Type B pancreatic cell (in vitro differentiated cells): ENCODE measurements at regions not wholly inside any gene's neighbourhood (a gene's known extent, or its start where the extent isn't known, plus 50 kb on each side); places are given as distances from the start of the nearest gene placed in this dataset.

Source experiments
- DNase-seq: peaks from one replicate; pipeline ENCODE4 v3.0.0; 2021; ENCODE audit warnings: mixed read lengths; ENCODE audit not compliant: unreplicated experiment; ENCODE audit errors: extremely low spot score
- H3K27ac Mint-ChIP-seq: 2 replicates; pipeline ENCODE4 v1.8.0; 2021; ENCODE audit warnings: mild to moderate bottlenecking, mixed read lengths
- H3K27me3 Mint-ChIP-seq: 2 replicates; pipeline ENCODE4 v1.8.0; 2021; ENCODE audit warnings: mixed read lengths
- H3K36me3 Mint-ChIP-seq: 2 replicates; pipeline ENCODE4 v1.8.0; 2021; ENCODE audit warnings: mixed read lengths
- H3K4me1 Mint-ChIP-seq: one replicate; pipeline ENCODE4 v1.8.0; 2021; ENCODE audit warnings: mixed read lengths; ENCODE audit not compliant: unreplicated experiment
- H3K4me3 Mint-ChIP-seq: 2 replicates; pipeline ENCODE4 v1.8.0; 2021; ENCODE audit warnings: mild to moderate bottlenecking, mixed read lengths
- H3K9me3 Mint-ChIP-seq: 2 replicates; pipeline ENCODE4 v1.8.0; 2021; ENCODE audit warnings: mixed read lengths
- TF ChIP-seq, protein P1 (sequence below): fragments of 200-600 bp; sonication (generic); conservative IDR thresholded peaks from 2 replicates; pipeline ENCODE4 v1.5.0; 2021; ENCODE audit warnings: antibody characterized with exemption, mild to moderate bottlenecking

DNA sequence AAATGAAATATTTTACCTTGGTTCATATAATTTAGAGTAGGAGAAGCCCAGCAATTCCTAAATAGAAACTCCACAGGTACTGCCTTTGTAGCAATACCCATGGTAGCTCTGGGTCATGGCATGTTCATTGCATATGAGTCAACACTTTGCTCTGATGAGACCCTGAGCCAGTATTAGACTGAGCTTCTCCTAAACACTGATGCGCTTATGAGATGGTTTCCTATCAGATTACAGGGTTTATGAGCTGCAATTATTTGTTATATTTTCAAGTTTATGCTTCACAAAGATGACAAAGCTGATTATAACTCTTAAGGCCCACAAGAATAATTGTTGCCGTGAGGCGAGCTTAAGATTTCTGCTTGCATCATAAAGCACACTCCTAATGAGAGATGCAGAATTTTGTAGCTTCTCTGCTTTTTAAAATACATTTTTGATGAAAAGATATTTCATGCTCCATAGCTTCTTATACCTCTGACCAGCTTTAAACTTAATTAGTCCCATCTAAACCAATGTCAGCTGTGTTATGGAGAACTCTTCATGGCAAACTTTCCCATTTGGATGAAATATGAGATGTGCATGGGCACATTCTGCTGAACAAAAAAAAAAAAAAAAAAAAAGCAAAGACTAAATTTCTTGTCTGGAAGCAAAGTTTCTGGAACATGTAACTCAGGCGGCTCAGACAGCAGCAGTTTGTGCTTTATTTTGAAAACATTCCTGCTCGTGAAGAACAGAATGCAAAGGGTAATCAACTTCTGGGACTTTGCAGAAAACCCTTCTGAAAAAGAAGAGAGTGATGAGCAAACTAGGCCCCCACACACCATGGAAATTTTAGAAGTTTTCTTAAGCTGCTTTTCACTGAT is 162.6 kb downstream of the KCNE4 start:
- Mint-ChIP-seq H3K27me3 (peaks cover 19% of the 10 kb centered on the region), H3K27ac (no peak overlapping the region)

DNA sequence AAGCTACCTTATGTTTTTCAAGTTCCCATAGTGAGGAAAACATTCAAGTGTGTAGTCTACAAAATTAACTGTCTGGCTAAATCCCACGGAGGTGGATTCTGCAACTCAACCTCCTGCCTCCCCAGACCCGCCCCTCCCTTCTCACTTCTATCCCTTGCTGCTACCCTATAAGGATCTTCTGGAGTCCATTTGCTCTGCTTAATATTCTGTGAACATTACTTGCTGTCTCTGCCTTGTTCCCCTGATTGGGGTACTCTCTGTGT is 163.2 kb downstream of the KCNE4 start:
- peaks cover 5% of the 10 kb centered on the region for H3K4me1 Mint-ChIP-seq
- no peak overlapping the region for H3K4me3 Mint-ChIP-seq
- TF ChIP-seq, protein P1, sequence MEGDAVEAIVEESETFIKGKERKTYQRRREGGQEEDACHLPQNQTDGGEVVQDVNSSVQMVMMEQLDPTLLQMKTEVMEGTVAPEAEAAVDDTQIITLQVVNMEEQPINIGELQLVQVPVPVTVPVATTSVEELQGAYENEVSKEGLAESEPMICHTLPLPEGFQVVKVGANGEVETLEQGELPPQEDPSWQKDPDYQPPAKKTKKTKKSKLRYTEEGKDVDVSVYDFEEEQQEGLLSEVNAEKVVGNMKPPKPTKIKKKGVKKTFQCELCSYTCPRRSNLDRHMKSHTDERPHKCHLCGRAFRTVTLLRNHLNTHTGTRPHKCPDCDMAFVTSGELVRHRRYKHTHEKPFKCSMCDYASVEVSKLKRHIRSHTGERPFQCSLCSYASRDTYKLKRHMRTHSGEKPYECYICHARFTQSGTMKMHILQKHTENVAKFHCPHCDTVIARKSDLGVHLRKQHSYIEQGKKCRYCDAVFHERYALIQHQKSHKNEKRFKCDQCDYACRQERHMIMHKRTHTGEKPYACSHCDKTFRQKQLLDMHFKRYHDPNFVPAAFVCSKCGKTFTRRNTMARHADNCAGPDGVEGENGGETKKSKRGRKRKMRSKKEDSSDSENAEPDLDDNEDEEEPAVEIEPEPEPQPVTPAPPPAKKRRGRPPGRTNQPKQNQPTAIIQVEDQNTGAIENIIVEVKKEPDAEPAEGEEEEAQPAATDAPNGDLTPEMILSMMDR, result no peak
- peaks cover 23% of the 10 kb centered on the region for H3K27me3 Mint-ChIP-seq
- no peaks in the 10 kb centered on the region for H3K36me3 Mint-ChIP-seq
- peaks cover under 1% of the 10 kb centered on the region for H3K9me3 Mint-ChIP-seq
- no peak overlapping the region for H3K27ac Mint-ChIP-seq
- no peak for DNase-seq

More for the DNA sequence above, 162.6 kb downstream of the KCNE4 start:
- H3K9me3 Mint-ChIP-seq, result peaks cover 6% of the 10 kb centered on the region
- H3K4me1 Mint-ChIP-seq, result peaks cover 5% of the 10 kb centered on the region
- no peak for DNase-seq
- TF ChIP-seq, protein P1, result no peak
- H3K36me3 Mint-ChIP-seq, result no peaks in the 10 kb centered on the region
- no peak overlapping the region for H3K4me3 Mint-ChIP-seq

DNA sequence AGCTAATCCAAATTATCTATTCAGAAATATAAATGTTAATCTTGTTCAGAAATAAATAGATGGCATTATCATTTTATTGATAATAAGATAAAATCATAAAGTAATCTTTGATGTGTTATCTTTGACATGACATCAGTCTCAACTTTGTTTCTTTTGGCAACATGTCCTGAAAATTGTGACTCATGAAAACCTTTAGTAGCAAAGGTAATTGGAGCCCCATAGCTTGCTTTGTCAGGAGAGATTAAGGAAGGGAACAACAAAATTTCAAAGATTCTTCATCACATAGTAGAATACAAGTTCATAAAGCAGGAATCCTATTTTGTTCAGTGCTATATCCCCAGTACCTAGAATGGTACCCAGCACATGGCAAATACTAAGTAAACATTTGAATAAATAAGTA is 165.4 kb downstream of the KCNE4 start:
- no peak for DNase-seq
- no peaks in the 10 kb centered on the region for H3K9me3 Mint-ChIP-seq
- no peak overlapping the region for H3K4me3 Mint-ChIP-seq
- TF ChIP-seq, protein P1, result no peak
- no peak overlapping the region for H3K27ac Mint-ChIP-seq
- H3K27me3 Mint-ChIP-seq, result peaks cover 30% of the 10 kb centered on the region
- peaks cover 5% of the 10 kb centered on the region for H3K4me1 Mint-ChIP-seq
- no peaks in the 10 kb centered on the region for H3K36me3 Mint-ChIP-seq

DNA sequence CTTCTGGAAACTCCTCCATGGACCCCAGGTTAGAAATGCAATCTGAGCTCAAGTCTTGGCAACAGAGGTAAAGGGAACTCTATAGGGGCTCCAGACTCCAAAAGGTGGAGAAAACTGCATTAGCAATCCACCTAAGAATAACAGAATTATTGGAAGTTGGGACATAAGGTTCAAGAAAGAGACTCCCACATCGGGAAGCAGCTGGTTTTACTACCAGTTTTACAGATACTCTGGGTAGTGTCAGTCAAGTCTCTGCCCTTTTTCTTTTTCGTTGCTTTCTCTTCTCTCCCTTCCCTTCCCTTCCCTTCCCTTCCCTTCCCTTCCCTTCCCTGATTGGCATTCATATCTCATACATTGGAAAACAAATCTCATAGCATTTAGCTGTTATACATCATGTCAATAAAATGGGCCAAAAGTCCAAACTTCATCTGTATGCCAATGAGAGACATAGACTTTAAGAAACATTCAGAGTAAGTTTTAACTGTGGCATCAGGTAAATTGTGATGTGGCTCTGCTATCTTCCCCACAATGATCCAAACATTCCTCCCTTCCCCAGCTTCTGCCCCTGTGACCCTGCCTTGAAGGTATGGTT is 166.7 kb downstream of the KCNE4 start:
- Mint-ChIP-seq H3K36me3 (no peaks in the 10 kb centered on the region), H3K4me3 (no peak overlapping the region), H3K4me1 (peaks cover 5% of the 10 kb centered on the region), H3K9me3 (no peaks in the 10 kb centered on the region), H3K27me3 (peaks cover 30% of the 10 kb centered on the region), H3K27ac (no peak overlapping the region)
- TF ChIP-seq, protein P1, result no peak
- DNase-seq, result no peak

DNA sequence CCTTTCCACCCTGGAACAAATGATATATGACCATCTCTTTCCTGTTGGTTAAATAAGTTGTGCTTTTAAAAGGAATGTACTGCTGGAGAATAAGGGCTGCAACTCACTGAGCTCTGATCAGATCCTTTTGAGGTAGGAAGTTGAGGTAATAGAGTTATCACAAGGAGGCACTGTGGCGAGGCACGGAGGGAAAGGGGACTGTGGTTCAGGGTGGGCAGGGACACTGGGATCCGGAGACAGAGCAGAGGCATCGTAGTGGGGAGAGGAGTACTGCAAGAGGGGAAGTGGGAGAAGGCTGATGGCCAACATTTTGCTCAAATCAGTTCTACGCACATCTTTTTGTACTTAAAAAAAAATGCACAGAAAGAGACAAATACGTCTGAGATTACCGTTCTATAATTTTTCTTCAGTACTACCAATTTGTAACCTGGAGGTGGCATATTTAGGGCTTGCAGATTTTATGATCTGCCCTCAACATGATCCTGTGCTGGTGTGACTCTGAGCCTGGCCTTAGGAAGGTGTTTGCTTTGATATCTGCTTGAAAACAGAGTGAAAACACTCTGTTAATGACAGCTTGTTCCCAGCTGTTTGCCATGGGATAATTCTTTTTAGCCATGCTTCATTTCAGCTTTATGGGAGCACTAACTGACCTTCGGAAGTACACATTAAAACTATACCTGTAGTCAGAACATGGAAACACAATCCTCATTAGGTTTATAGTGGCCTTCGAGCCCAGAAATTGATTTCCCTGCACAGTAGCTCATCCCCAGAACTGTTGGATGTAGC is 168.1 kb downstream of the KCNE4 start:
- H3K27ac Mint-ChIP-seq, result no peak overlapping the region
- no peak overlapping the region for H3K4me3 Mint-ChIP-seq
- no peaks in the 10 kb centered on the region for H3K9me3 Mint-ChIP-seq
- no peaks in the 10 kb centered on the region for H3K36me3 Mint-ChIP-seq
- TF ChIP-seq, protein P1, result no peak
- peaks cover 30% of the 10 kb centered on the region for H3K27me3 Mint-ChIP-seq
- no peak for DNase-seq
- peaks cover 5% of the 10 kb centered on the region for H3K4me1 Mint-ChIP-seq
